Esophagus squamous epithelium (tissue), 4 donors: ENCODE measurements at regions not wholly inside any gene's neighbourhood (a gene's known extent, or its start where the extent isn't known, plus 50 kb on each side); places are given as distances from the start of the nearest gene placed in this dataset.

Experiments
- CTCF ChIP-seq, 6 experiments: fragments of 450-650 bp in 4 of 6; fragments of 200-600 bp in 2 of 6; sonication (generic) in 2 of 6; IDR thresholded peaks; one replicate each; pipeline ENCODE4 v1.5.1; 2016 to 2019; ENCODE audit warnings: antibody characterized with exemption in 6 of 6, mild to moderate bottlenecking in 4 of 6, moderate library complexity in 4 of 6
- POLR2A ChIP-seq, 4 donors: fragments of 450-650 bp; IDR thresholded peaks; one replicate each; pipeline ENCODE4 v1.6.1; 2017; ENCODE audit warnings: antibody characterized with exemption in 4 of 4, mild to moderate bottlenecking in 4 of 4, moderate library complexity in 3 of 4

- TF ChIP-seq POLR2A (IDR thresholded peaks at IDR 0.05), result no peak
- no peak for TF ChIP-seq CTCF (IDR thresholded peaks at IDR 0.05)
These were observed 583.1 kb upstream of the CFAP20DC start for GRCh38 chr3:59632760-59633573.
